Activated CD4-positive, alpha-beta T cell treated with anti-CD3 and anti-CD28 coated beads for 24 hours (primary cell): ENCODE measurements at regions not wholly inside any gene's neighbourhood (a gene's known extent, or its start where the extent isn't known, plus 50 kb on each side); places are given as distances from the start of the nearest gene placed in this dataset.
"Not testable (repeated sequence)": the region's sequence is repeated elsewhere in the genome, so short reads cannot be mapped to it uniquely, and the experiment has no call there.

Experiments used
- DNase-seq, 2 donors: peaks; one replicate each; pipeline ENCODE4 v3.0.0-alpha.2; 2020; ENCODE audit warnings: low read depth in 2 of 2

GRCh38 chr6:14754751-14755513 is 490.9 kb upstream of the JARID2 start:
- DNase-seq: no peak

GRCh38 chr6:14756340-14756739 is 489.5 kb upstream of the JARID2 start:
- DNase-seq: no peak

GRCh38 chr6:14757014-14757413 is 488.9 kb upstream of the JARID2 start:
- no peak for DNase-seq

GRCh38 chr6:14757418-14757817 is 488.5 kb upstream of the JARID2 start:
- no peak for DNase-seq

- DNase-seq: no peak
Measured at GRCh38 chr6:14758421-14759081, 487.3 kb upstream of the JARID2 start.

- no peak for DNase-seq
Measured at GRCh38 chr6:14759976-14760672, 485.7 kb upstream of the JARID2 start.

GRCh38 chr6:14762077-14762476 is 483.8 kb upstream of the JARID2 start:
- no peak for DNase-seq

GRCh38 chr6:14763139-14763538 is 482.7 kb upstream of the JARID2 start:
- DNase-seq: no peak

GRCh38 chr6:14763616-14764015 is 482.3 kb upstream of the JARID2 start:
- DNase-seq: no peak

- no peak for DNase-seq
Measured at GRCh38 chr6:14765106-14765505, 480.8 kb upstream of the JARID2 start.

- no peak for DNase-seq
Measured at GRCh38 chr6:14765721-14766390, 480.0 kb upstream of the JARID2 start.

- no peak for DNase-seq
Measured at GRCh38 chr6:14766391-14766994, 479.4 kb upstream of the JARID2 start.

- no peak for DNase-seq
Measured at GRCh38 chr6:14767226-14767625, 478.6 kb upstream of the JARID2 start.

GRCh38 chr6:14770040-14770439 is 475.8 kb upstream of the JARID2 start:
- no peak for DNase-seq

GRCh38 chr6:14770572-14770971 is 475.3 kb upstream of the JARID2 start:
- DNase-seq: no peak

- DNase-seq: no peak
Measured at GRCh38 chr6:14771016-14771415, 474.9 kb upstream of the JARID2 start.

GRCh38 chr6:14772188-14772587 is 473.7 kb upstream of the JARID2 start:
- no peak for DNase-seq

GRCh38 chr6:14775528-14775927 is 470.3 kb upstream of the JARID2 start:
- DNase-seq: no peak

GRCh38 chr6:14776307-14776706 is 469.6 kb upstream of the JARID2 start:
- DNase-seq: no peak

- DNase-seq: no peak
Measured at GRCh38 chr6:14781772-14782525, 463.9 kb upstream of the JARID2 start.

GRCh38 chr6:14782921-14783464 is 462.9 kb upstream of the JARID2 start:
- DNase-seq: not testable (repeated sequence)
